Pancreas (tissue), 10 donors: ENCODE measurements at regions not wholly inside any gene's neighbourhood (a gene's known extent, or its start where the extent isn't known, plus 50 kb on each side); places are given as distances from the start of the nearest gene placed in this dataset.

ENCODE experiments used
- ATAC-seq, 4 donors: fragments of 200-7000 bp; cut with Tn5 transposase; one replicate each; pipeline versions ENCODE4 v1.8.0 to v1.9.1; 2020; ENCODE audit warnings: mild to moderate bottlenecking in 4 of 4, moderate library complexity in 4 of 4
- DNase-seq, 6 donors: peaks; one replicate each; pipeline ENCODE4 v3.0.0-alpha.2; 2020
- FAIRE-seq: peaks from 2 replicates; lab custom pipeline; 2012; peaks lifted over from hg19 to GRCh38; lab: Jason Lieb, UNC
- H3K27ac ChIP-seq, 4 donors: fragments of 200-600 bp; sonication (generic); 1 replicate in 3 of 4; 2 replicates in 1 of 4; pipeline versions ENCODE4 v1.5.0 to v1.8.0; 2020
- H3K27me3 ChIP-seq, 4 donors: fragments of 200-600 bp; one replicate each; pipeline ENCODE4 v1.8.0; 2021
- H3K36me3 ChIP-seq, 3 donors: fragments of 200-600 bp; sonication (generic) in 1 of 3; one replicate each; pipeline versions ENCODE4 v1.5.0 to v1.8.0; 2020 to 2021
- H3K4me1 ChIP-seq, 3 donors: fragments of 200-600 bp; one replicate each; pipeline ENCODE4 v1.8.0; 2021
- H3K4me3 ChIP-seq, 4 donors: fragments of 200-600 bp; sonication (generic) in 2 of 4; one replicate each; pipeline versions ENCODE4 v1.5.0 to v1.8.0; 2020 to 2021
- H3K9me3 ChIP-seq, 4 donors: fragments of 200-600 bp; one replicate each; pipeline ENCODE4 v1.8.0; 2021
- CTCF ChIP-seq, 4 donors: fragments of 200-600 bp; sonication (generic) in 3 of 4; IDR thresholded peaks; one replicate each; pipeline versions ENCODE4 v1.5.0 to v1.8.0; 2021; ENCODE audit warnings: antibody characterized with exemption in 4 of 4
- WGBS, 2 donors: extraction: QIAGEN DNeasy Blood & Tissue Kit; methylation state at CpG; one replicate each; pipeline ENCODE4 v1.1.7; 2013; 5-methylcytosine and 5-hydroxymethylcytosine counted together
- intact Hi-C, 3 donors: fragments of 100-400 bp; cut with DNase I; formaldehyde crosslinking; loops; one replicate each; pipeline versions ENCODE4 v1.11.1 to v1.14.2; 2022
- donor health status: healthy with polysubstance abuse.
- donor health status: DM: no; HTN: no; CAD: no; lungs with moderate emphysema.
- donor health status: DM: no; HTN: no; CAD: no.
- donor health status: control.
- donor health status: control.
- donor health status: Bipolar disorder and iron deficiency.
- donor health status: DM: yes; HTN: yes; CAD: no.
- donor health status: DM: no; HTN: no; CAD: no.
- donor health status: DM: no; HTN: no; CAD: no.
- donor health status: DM: yes; HTN: yes; CAD: no.

GRCh38 chr11:90407350-90407749, 184.5 kb upstream of the CHORDC1 start:
- no peak for ATAC-seq
- H3K4me3 ChIP-seq: no peak overlapping the region
- no peak for FAIRE-seq
- no peaks in the 10 kb centered on the region for H3K4me1 ChIP-seq
- H3K27ac ChIP-seq: no peak overlapping the region
- TF ChIP-seq CTCF (IDR thresholded peaks at IDR 0.05): no peak
- no peaks in the 10 kb centered on the region for H3K9me3 ChIP-seq
- no peaks in the 10 kb centered on the region for H3K27me3 ChIP-seq
- no peaks in the 10 kb centered on the region for H3K36me3 ChIP-seq
- intact Hi-C loops: no loop called here
- DNase-seq: no peak

GRCh38 chr11:90392692-90393091, 169.8 kb upstream of the CHORDC1 start:
- intact Hi-C loops: no loop called here
- H3K4me1 ChIP-seq: no peaks in the 10 kb centered on the region
- H3K4me3 ChIP-seq: no peak overlapping the region
- WGBS, 2 donors: 65 to 86% methylated on average over 1 of the region's 1 CpG
- ATAC-seq (no peak), DNase-seq (no peak), FAIRE-seq (no peak)
- H3K27me3 ChIP-seq: peaks cover 0 to 4% (median 0%) of the 10 kb centered on the region in 4 donors
- no peak overlapping the region for H3K27ac ChIP-seq
- TF ChIP-seq CTCF (IDR thresholded peaks at IDR 0.05): no peak
- H3K36me3 ChIP-seq: no peaks in the 10 kb centered on the region
- H3K9me3 ChIP-seq: no peaks in the 10 kb centered on the region

- H3K4me1 ChIP-seq: no peaks in the 10 kb centered on the region
- FAIRE-seq (no peak), DNase-seq (no peak), ATAC-seq (no peak)
- no peaks in the 10 kb centered on the region for H3K36me3 ChIP-seq
- H3K27me3 ChIP-seq: peaks cover 0 to 4% (median 0%) of the 10 kb centered on the region in 4 donors
- no peaks in the 10 kb centered on the region for H3K9me3 ChIP-seq
- intact Hi-C loops: no loop called here
- H3K4me3 ChIP-seq: no peak overlapping the region
- no peak for TF ChIP-seq CTCF (IDR thresholded peaks at IDR 0.05)
- 44 to 56% methylated on average over 7 of the region's 7 CpGs for WGBS, 2 donors
- no peak overlapping the region for H3K27ac ChIP-seq
These were observed 168.9 kb upstream of the CHORDC1 start for GRCh38 chr11:90391756-90392155.

- DNase-seq (no peak), FAIRE-seq (no peak), ATAC-seq (no peak)
- 56 to 65% methylated on average over 5 of the region's 5 CpGs for WGBS, 2 donors
- H3K36me3 ChIP-seq: no peaks in the 10 kb centered on the region
- no peaks in the 10 kb centered on the region for H3K27me3 ChIP-seq
- no peaks in the 10 kb centered on the region for H3K4me1 ChIP-seq
- intact Hi-C loops: no loop called here
- H3K27ac ChIP-seq: no peak overlapping the region
- TF ChIP-seq CTCF (IDR thresholded peaks at IDR 0.05): no peak
- H3K4me3 ChIP-seq: no peak overlapping the region
- H3K9me3 ChIP-seq: no peaks in the 10 kb centered on the region
These were observed 157.4 kb upstream of the CHORDC1 start for GRCh38 chr11:90380206-90380605.

GRCh38 chr11:90373971-90374370, 151.1 kb upstream of the CHORDC1 start:
- no peaks in the 10 kb centered on the region for H3K9me3 ChIP-seq
- no peaks in the 10 kb centered on the region for H3K36me3 ChIP-seq
- no peaks in the 10 kb centered on the region for H3K4me1 ChIP-seq
- no peak overlapping the region for H3K4me3 ChIP-seq
- intact Hi-C loops: no loop called here
- H3K27ac ChIP-seq: no peak overlapping the region
- no peak for TF ChIP-seq CTCF (IDR thresholded peaks at IDR 0.05)
- 45 to 53% methylated on average over 2 of the region's 2 CpGs for WGBS, 2 donors
- FAIRE-seq (no peak), ATAC-seq (no peak), DNase-seq (no peak)
- no peaks in the 10 kb centered on the region for H3K27me3 ChIP-seq
